GM23338 (cell line): ENCODE measurements at regions not wholly inside any gene's neighbourhood (a gene's known extent, or its start where the extent isn't known, plus 50 kb on each side); places are given as distances from the start of the nearest gene placed in this dataset.

Experiments used
- ATAC-seq: fragments of 200-7000 bp; cut with Tn5 transposase; 3 replicates; pipeline ENCODE4 v1.9.1; 2020
- DNase-seq: peaks from one replicate; pipeline ENCODE4 v3.0.0-alpha.2; 2015; ENCODE audit warnings: low spot score
- H2AFZ ChIP-seq: fragments of 200-600 bp; sonication (generic); 2 replicates; pipeline ENCODE4 v1.8.0; 2016; ENCODE audit warnings: antibody characterized with exemption, mild to moderate bottlenecking, moderate library complexity
- H3F3A ChIP-seq: fragments of 200-600 bp; sonication (generic); replicated peaks from 2 replicates; pipeline ENCODE4 v1.8.0; 2017; ENCODE audit warnings: antibody characterized with exemption, mixed run types, low read depth
- H3K27ac ChIP-seq: fragments of 200-600 bp; sonication (generic); 2 replicates; pipeline ENCODE4 v1.6.1; 2016; ENCODE audit warnings: low read depth
- H3K27me3 ChIP-seq: fragments of 200-600 bp; sonication (generic); 2 replicates; pipeline ENCODE4 v1.8.0; 2016; ENCODE audit warnings: mild to moderate bottlenecking, mixed run types, moderate library complexity; ENCODE audit not compliant: insufficient read depth
- H3K36me3 ChIP-seq: fragments of 200-600 bp; sonication (generic); 2 replicates; pipeline ENCODE4 v1.8.0; 2016; ENCODE audit warnings: mild to moderate bottlenecking; ENCODE audit not compliant: insufficient read depth
- H3K4me1 ChIP-seq: fragments of 200-600 bp; sonication (generic); 2 replicates; pipeline ENCODE4 v1.8.0; 2016; ENCODE audit warnings: mild to moderate bottlenecking, moderate library complexity; ENCODE audit not compliant: insufficient read depth
- H3K4me2 ChIP-seq: fragments of 200-600 bp; sonication (generic); 2 replicates; pipeline ENCODE4 v1.7.1; 2017; ENCODE audit warnings: mixed run types
- H3K4me3 ChIP-seq: fragments of 200-600 bp; sonication (generic); 2 replicates; pipeline ENCODE4 v1.6.1; 2016; ENCODE audit warnings: mixed run types
- H3K79me2 ChIP-seq: fragments of 200-600 bp; sonication (generic); replicated peaks from 2 replicates; pipeline ENCODE4 v1.8.0; 2017; ENCODE audit warnings: mild to moderate bottlenecking; ENCODE audit not compliant: insufficient read depth
- H3K9me2 ChIP-seq: fragments of 200-600 bp; sonication (generic); 2 replicates; pipeline ENCODE4 v1.8.0; 2017; ENCODE audit not compliant: insufficient read depth
- H4K20me1 ChIP-seq: fragments of 200-600 bp; sonication (generic); replicated peaks from 2 replicates; pipeline ENCODE4 v1.8.0; 2017; ENCODE audit warnings: mild to moderate bottlenecking; ENCODE audit not compliant: insufficient read depth
- H3K27ac Mint-ChIP-seq: 2 replicates; pipeline ENCODE4 v1.8.0; 2020; ENCODE audit warnings: inconsistent platforms, mild to moderate bottlenecking, moderate library complexity, mixed read lengths
- H3K27me3 Mint-ChIP-seq: 3 replicates; pipeline ENCODE4 v1.8.0; 2022; ENCODE audit warnings: low read depth, mild to moderate bottlenecking, moderate library complexity, mixed read lengths, inconsistent platforms; ENCODE audit not compliant: insufficient read depth, poor library complexity
- H3K36me3 Mint-ChIP-seq: 3 replicates; pipeline ENCODE4 v1.8.0; 2021; ENCODE audit warnings: low read depth, mild to moderate bottlenecking, inconsistent platforms, moderate library complexity, mixed read lengths
- H3K4me1 Mint-ChIP-seq: 3 replicates; pipeline ENCODE4 v1.8.0; 2020; ENCODE audit warnings: mild to moderate bottlenecking, inconsistent platforms, mixed read lengths
- H3K4me3 Mint-ChIP-seq: 3 replicates; pipeline ENCODE4 v1.8.0; 2021; ENCODE audit warnings: moderate library complexity, mild to moderate bottlenecking, inconsistent platforms, mixed read lengths
- H3K9me3 Mint-ChIP-seq: 3 replicates; pipeline ENCODE4 v1.8.0; 2020; ENCODE audit warnings: moderate library complexity, mild to moderate bottlenecking, inconsistent platforms, mixed read lengths
- JUNB ChIP-seq: IDR thresholded peaks from one replicate; pipeline ENCODE4 v1.6.1; 2016; ENCODE audit warnings: antibody characterized with exemption; ENCODE audit not compliant: unreplicated experiment
- POLR2AphosphoS5 ChIP-seq: IDR thresholded peaks from 2 replicates; pipeline ENCODE4 v1.6.1; 2016; ENCODE audit warnings: antibody characterized with exemption, low read depth
- ZNF114 ChIP-seq: fragments of 250-450 bp; sonication (Bioruptor Pico); IDR thresholded peaks from 2 replicates; pipeline ENCODE4 v1.5.0; 2020; ENCODE audit warnings: mild to moderate bottlenecking, moderate library complexity
- TF ChIP-seq, protein P1 (sequence below): fragments of 250-450 bp; sonication (Bioruptor Pico); IDR thresholded peaks from 2 replicates; pipeline ENCODE4 v1.5.0; 2020; ENCODE audit warnings: mild to moderate bottlenecking, moderate library complexity
- TF ChIP-seq, protein P2 (sequence below): IDR thresholded peaks from one replicate; pipeline ENCODE4 v1.6.1; 2018; ENCODE audit warnings: antibody characterized with exemption; ENCODE audit not compliant: unreplicated experiment

DNA sequence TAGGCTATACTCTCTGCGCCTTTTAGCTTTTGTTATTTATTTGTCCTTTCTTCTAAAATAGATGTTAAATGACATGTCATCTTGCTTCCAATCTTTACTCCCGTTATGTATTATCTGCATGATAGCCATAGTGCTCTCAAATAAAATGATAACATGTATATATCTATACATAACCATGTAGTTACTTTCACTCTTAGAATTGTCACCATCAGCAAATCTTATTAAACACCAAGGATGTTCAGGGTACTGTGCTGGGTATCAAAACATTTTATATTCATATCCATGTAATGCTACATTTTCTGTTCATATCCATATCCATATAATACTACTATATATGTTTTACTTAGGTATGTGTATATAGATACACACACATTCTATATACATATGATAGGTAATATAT is 176.4 kb upstream of the CHST9 start:
- no peaks in the 10 kb centered on the region for H3K36me3 Mint-ChIP-seq
- H4K20me1 ChIP-seq = no peaks in the 10 kb centered on the region
- H3K79me2 ChIP-seq = no peaks in the 10 kb centered on the region
- no peaks in the 10 kb centered on the region for H3F3A ChIP-seq
- H3K4me2 ChIP-seq = no peak overlapping the region
- no peaks in the 10 kb centered on the region for H3K4me1 ChIP-seq
- H3K27me3 Mint-ChIP-seq = no peaks in the 10 kb centered on the region
- H3K4me3 ChIP-seq = no peak overlapping the region
- no peak overlapping the region for H3K27ac Mint-ChIP-seq
- no peaks in the 10 kb centered on the region for H3K9me3 Mint-ChIP-seq
- H3K4me3 Mint-ChIP-seq = no peak overlapping the region
- DNase-seq (no peak), ATAC-seq (no peak)
- TF ChIP-seq POLR2AphosphoS5 = no peak
- TF ChIP-seq ZNF114 (CRISPR knock-in tag) = no peak
- TF ChIP-seq, protein P1, sequence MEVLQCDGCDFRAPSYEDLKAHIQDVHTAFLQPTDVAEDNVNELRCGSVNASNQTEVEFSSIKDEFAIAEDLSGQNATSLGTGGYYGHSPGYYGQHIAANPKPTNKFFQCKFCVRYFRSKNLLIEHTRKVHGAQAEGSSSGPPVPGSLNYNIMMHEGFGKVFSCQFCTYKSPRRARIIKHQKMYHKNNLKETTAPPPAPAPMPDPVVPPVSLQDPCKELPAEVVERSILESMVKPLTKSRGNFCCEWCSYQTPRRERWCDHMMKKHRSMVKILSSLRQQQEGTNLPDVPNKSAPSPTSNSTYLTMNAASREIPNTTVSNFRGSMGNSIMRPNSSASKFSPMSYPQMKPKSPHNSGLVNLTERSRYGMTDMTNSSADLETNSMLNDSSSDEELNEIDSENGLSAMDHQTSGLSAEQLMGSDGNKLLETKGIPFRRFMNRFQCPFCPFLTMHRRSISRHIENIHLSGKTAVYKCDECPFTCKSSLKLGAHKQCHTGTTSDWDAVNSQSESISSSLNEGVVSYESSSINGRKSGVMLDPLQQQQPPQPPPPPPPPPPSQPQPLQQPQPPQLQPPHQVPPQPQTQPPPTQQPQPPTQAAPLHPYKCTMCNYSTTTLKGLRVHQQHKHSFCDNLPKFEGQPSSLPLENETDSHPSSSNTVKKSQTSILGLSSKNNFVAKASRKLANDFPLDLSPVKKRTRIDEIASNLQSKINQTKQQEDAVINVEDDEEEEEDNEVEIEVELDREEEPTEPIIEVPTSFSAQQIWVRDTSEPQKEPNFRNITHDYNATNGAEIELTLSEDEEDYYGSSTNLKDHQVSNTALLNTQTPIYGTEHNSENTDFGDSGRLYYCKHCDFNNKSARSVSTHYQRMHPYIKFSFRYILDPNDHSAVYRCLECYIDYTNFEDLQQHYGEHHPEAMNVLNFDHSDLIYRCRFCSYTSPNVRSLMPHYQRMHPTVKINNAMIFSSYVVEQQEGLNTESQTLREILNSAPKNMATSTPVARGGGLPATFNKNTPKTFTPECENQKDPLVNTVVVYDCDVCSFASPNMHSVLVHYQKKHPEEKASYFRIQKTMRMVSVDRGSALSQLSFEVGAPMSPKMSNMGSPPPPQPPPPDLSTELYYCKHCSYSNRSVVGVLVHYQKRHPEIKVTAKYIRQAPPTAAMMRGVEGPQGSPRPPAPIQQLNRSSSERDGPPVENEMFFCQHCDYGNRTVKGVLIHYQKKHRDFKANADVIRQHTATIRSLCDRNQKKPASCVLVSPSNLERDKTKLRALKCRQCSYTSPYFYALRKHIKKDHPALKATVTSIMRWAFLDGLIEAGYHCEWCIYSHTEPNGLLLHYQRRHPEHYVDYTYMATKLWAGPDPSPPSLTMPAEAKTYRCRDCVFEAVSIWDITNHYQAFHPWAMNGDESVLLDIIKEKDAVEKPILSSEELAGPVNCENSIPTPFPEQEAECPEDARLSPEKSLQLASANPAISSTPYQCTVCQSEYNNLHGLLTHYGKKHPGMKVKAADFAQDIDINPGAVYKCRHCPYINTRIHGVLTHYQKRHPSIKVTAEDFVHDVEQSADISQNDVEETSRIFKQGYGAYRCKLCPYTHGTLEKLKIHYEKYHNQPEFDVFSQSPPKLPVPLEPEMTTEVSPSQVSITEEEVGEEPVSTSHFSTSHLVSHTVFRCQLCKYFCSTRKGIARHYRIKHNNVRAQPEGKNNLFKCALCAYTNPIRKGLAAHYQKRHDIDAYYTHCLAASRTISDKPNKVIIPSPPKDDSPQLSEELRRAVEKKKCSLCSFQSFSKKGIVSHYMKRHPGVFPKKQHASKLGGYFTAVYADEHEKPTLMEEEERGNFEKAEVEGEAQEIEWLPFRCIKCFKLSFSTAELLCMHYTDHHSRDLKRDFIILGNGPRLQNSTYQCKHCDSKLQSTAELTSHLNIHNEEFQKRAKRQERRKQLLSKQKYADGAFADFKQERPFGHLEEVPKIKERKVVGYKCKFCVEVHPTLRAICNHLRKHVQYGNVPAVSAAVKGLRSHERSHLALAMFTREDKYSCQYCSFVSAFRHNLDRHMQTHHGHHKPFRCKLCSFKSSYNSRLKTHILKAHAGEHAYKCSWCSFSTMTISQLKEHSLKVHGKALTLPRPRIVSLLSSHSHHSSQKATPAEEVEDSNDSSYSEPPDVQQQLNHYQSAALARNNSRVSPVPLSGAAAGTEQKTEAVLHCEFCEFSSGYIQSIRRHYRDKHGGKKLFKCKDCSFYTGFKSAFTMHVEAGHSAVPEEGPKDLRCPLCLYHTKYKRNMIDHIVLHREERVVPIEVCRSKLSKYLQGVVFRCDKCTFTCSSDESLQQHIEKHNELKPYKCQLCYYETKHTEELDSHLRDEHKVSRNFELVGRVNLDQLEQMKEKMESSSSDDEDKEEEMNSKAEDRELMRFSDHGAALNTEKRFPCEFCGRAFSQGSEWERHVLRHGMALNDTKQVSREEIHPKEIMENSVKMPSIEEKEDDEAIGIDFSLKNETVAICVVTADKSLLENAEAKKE = no peak
- TF ChIP-seq, protein P2, sequence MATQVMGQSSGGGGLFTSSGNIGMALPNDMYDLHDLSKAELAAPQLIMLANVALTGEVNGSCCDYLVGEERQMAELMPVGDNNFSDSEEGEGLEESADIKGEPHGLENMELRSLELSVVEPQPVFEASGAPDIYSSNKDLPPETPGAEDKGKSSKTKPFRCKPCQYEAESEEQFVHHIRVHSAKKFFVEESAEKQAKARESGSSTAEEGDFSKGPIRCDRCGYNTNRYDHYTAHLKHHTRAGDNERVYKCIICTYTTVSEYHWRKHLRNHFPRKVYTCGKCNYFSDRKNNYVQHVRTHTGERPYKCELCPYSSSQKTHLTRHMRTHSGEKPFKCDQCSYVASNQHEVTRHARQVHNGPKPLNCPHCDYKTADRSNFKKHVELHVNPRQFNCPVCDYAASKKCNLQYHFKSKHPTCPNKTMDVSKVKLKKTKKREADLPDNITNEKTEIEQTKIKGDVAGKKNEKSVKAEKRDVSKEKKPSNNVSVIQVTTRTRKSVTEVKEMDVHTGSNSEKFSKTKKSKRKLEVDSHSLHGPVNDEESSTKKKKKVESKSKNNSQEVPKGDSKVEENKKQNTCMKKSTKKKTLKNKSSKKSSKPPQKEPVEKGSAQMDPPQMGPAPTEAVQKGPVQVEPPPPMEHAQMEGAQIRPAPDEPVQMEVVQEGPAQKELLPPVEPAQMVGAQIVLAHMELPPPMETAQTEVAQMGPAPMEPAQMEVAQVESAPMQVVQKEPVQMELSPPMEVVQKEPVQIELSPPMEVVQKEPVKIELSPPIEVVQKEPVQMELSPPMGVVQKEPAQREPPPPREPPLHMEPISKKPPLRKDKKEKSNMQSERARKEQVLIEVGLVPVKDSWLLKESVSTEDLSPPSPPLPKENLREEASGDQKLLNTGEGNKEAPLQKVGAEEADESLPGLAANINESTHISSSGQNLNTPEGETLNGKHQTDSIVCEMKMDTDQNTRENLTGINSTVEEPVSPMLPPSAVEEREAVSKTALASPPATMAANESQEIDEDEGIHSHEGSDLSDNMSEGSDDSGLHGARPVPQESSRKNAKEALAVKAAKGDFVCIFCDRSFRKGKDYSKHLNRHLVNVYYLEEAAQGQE = no peak
- no peak for TF ChIP-seq JUNB
- H3K36me3 ChIP-seq = no peaks in the 10 kb centered on the region
- no peak overlapping the region for H2AFZ ChIP-seq
- H3K27ac ChIP-seq = no peak overlapping the region
- no peaks in the 10 kb centered on the region for H3K4me1 Mint-ChIP-seq
- H3K27me3 ChIP-seq = no peaks in the 10 kb centered on the region
- no peaks in the 10 kb centered on the region for H3K9me2 ChIP-seq
